Kidney (tissue), 13 donors: ENCODE measurements at regions not wholly inside any gene's neighbourhood (a gene's known extent, or its start where the extent isn't known, plus 50 kb on each side); places are given as distances from the start of the nearest gene placed in this dataset.

ENCODE experiments used
- DNase-seq, 5 donors: peaks; one replicate each; pipeline ENCODE4 v3.0.0-alpha.2; 2013 to 2020
- FAIRE-seq: peaks from 2 replicates; lab custom pipeline; 2012; peaks lifted over from hg19 to GRCh38; lab: Jason Lieb, UNC
- H3K27ac ChIP-seq, 2 donors: one replicate each; pipeline ENCODE4 v1.7.0; 2013; ENCODE audit warnings: low read depth in 2 of 2, low read length in 2 of 2, inconsistent platforms in 1 of 2
- H3K27me3 ChIP-seq: one replicate; pipeline ENCODE4 v1.7.1; 2013; ENCODE audit warnings: low read length, inconsistent platforms; ENCODE audit not compliant: control insufficient read depth, insufficient read depth
- H3K36me3 ChIP-seq, 3 donors: one replicate each; pipeline versions ENCODE4 v1.7.0 to v1.7.1; 2013; ENCODE audit warnings: low read length in 3 of 3, control low read depth in 1 of 3, inconsistent platforms in 1 of 3; ENCODE audit not compliant: insufficient read depth in 3 of 3, control insufficient read depth in 2 of 3
- H3K4me1 ChIP-seq, 3 donors: one replicate each; pipeline versions ENCODE4 v1.7.0 to v1.7.1; 2013; ENCODE audit warnings: low read length in 3 of 3, inconsistent platforms in 1 of 3, low read depth in 1 of 3; ENCODE audit not compliant: control insufficient read depth in 2 of 3, insufficient read depth in 2 of 3
- H3K4me3 ChIP-seq, 3 donors: one replicate each; pipeline versions ENCODE4 v1.7.0 to v1.8.1; 2013; ENCODE audit warnings: low read length in 3 of 3, control low read depth in 1 of 3, inconsistent platforms in 1 of 3
- H3K9ac ChIP-seq, 3 donors: one replicate each; pipeline versions ENCODE4 v1.7.0 to v1.7.1; 2013; ENCODE audit warnings: low read length in 3 of 3, control low read depth in 1 of 3, inconsistent platforms in 1 of 3
- H3K9me3 ChIP-seq, 3 donors: one replicate each; pipeline versions ENCODE4 v1.7.0 to v1.7.1; 2013; ENCODE audit warnings: low read length in 3 of 3, control low read depth in 1 of 3, inconsistent platforms in 1 of 3; ENCODE audit not compliant: control insufficient read depth in 2 of 3, insufficient read depth in 1 of 3
- CTCF ChIP-seq: IDR thresholded peaks from 3 replicates; pipeline ENCODE4 v1.5.1; 2012; ENCODE audit warnings: mild to moderate bottlenecking, moderate library complexity, borderline replicate concordance; ENCODE audit not compliant: insufficient read depth; ENCODE audit errors: extremely low read depth
- intact Hi-C: fragments of 100-400 bp; cut with DNase I; formaldehyde crosslinking; loops from one replicate; pipeline ENCODE4 v1.11.1; 2022
- donor health status: control.
- donor health status: control.
- donor health status: control.
- donor health status: control.
- donor health status: control.
- donor health status: DM: yes; HTN: yes; CAD: no.
- donor health status: Normal renal cell carcinoma (clear cell type).

- H3K36me3 ChIP-seq: no peaks in the 10 kb centered on the region
- intact Hi-C loops: no loop called here
- no peaks in the 10 kb centered on the region for H3K27me3 ChIP-seq
- FAIRE-seq (no peak), DNase-seq (no peak)
- H3K9me3 ChIP-seq: no peaks in the 10 kb centered on the region
- no peaks in the 10 kb centered on the region for H3K4me1 ChIP-seq
- H3K9ac ChIP-seq: no peak overlapping the region
- no peak overlapping the region for H3K4me3 ChIP-seq
- no peak for TF ChIP-seq CTCF
- no peak overlapping the region for H3K27ac ChIP-seq
Observed at GRCh38 chr15:85274315-85275050, 105.9 kb upstream of the AKAP13 start.

GRCh38 chr15:85276508-85276907 lies 103.9 kb upstream of the AKAP13 start:
- intact Hi-C loops: no loop called here
- H3K4me3 ChIP-seq: no peak overlapping the region
- H3K27ac ChIP-seq: no peak overlapping the region
- no peaks in the 10 kb centered on the region for H3K27me3 ChIP-seq
- H3K4me1 ChIP-seq: no peaks in the 10 kb centered on the region
- no peak for TF ChIP-seq CTCF
- no peak for DNase-seq
- FAIRE-seq: no peak
- H3K9me3 ChIP-seq: no peaks in the 10 kb centered on the region
- H3K36me3 ChIP-seq: no peaks in the 10 kb centered on the region
- no peak overlapping the region for H3K9ac ChIP-seq

GRCh38 chr15:85276921-85277320 lies 103.5 kb upstream of the AKAP13 start:
- H3K4me1 ChIP-seq: no peaks in the 10 kb centered on the region
- DNase-seq: no peak
- H3K27me3 ChIP-seq: no peaks in the 10 kb centered on the region
- FAIRE-seq: no peak
- intact Hi-C loops: no loop called here
- no peak overlapping the region for H3K9ac ChIP-seq
- no peak overlapping the region for H3K27ac ChIP-seq
- H3K4me3 ChIP-seq: no peak overlapping the region
- H3K9me3 ChIP-seq: no peaks in the 10 kb centered on the region
- no peaks in the 10 kb centered on the region for H3K36me3 ChIP-seq
- no peak for TF ChIP-seq CTCF
